ENCODE measurements at regions not wholly inside any gene's neighbourhood (a gene's known extent, or its start where the extent isn't known, plus 50 kb on each side); places are given as distances from the start of the nearest gene placed in this dataset.

DNA sequence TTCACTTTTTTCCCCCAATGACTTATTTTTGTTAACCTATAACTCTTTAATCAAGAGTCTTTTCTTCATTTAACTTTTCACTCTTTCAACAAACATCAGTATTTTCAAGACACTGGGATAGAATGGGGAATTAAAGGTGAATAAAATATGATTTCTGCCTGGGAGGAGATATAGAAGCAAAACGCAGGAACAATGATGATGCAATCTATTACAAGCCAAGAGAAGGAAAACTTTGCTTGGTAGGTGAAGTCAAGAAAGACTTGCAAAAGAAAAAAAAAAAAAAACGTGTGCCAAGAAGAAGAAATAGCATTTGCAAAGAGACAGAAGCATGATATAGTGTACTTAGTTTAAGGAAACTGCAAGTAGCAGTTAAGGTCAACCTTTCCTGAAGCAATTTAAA lies 207.3 kb upstream of the KCNH7 start:
- H2BK120ac ChIP-seq (ENCODE audit: low read depth, low read length) = no peak overlapping the region
- H3K27ac ChIP-seq (replicated peaks; ENCODE audit: low read length) = no peak overlapping the region
- no peaks in the 10 kb centered on the region for H3K4me1 ChIP-seq (ENCODE audit: control insufficient read depth in 2 of 2, insufficient read depth in 1 of 2, low read depth in 1 of 2, low read length in 2 of 2)
- H3K4ac ChIP-seq (ENCODE audit: low read length) = no peak overlapping the region
- H2BK12ac ChIP-seq (ENCODE audit: low read length) = no peak overlapping the region
- no peak overlapping the region for H3K23ac ChIP-seq (ENCODE audit: low read depth, low read length, poor library complexity)
- no peak overlapping the region for H2AFZ ChIP-seq (ENCODE audit: low read length)
- no peak overlapping the region for H2AK5ac ChIP-seq (ENCODE audit: low read depth, low read length)
- no peak for DNase-seq (ENCODE audit: low spot score)
- H3K9ac ChIP-seq (ENCODE audit: low read depth, low read length, poor library complexity) = no peak overlapping the region
- no peak overlapping the region for H3K14ac ChIP-seq (ENCODE audit: low read length)
- H4K8ac ChIP-seq (ENCODE audit: low read depth, low read length) = no peak overlapping the region
- H3K27me3 ChIP-seq (ENCODE audit: control insufficient read depth in 3 of 3, insufficient read depth in 3 of 3, low read depth in 1 of 3, low read length in 3 of 3) = no peaks in the 10 kb centered on the region
- H3K18ac ChIP-seq (ENCODE audit: low read length) = no peak overlapping the region
- no peak overlapping the region for H4K91ac ChIP-seq (ENCODE audit: low read depth, low read length, poor library complexity)
- H2BK15ac ChIP-seq (ENCODE audit: low read length) = no peak overlapping the region
- H3K4me2 ChIP-seq (ENCODE audit: insufficient read depth, low read length, poor library complexity, severe bottlenecking) = no peak overlapping the region
- no peaks in the 10 kb centered on the region for H3K9me3 ChIP-seq (replicated peaks in 1 of 2; ENCODE audit: control insufficient read depth in 2 of 2, insufficient read depth in 1 of 2, low read depth in 1 of 2, low read length in 2 of 2)
- no CpG with 5 or more reads among the region's 2 CpGs for WGBS, 2 donors (ENCODE audit: extremely low coverage in 2 of 2, insufficient read length in 2 of 2, insufficient replicate concordance in 1 of 2)
- no peaks in the 10 kb centered on the region for H3K36me3 ChIP-seq (replicated peaks in 1 of 2; ENCODE audit: control insufficient read depth in 2 of 2, insufficient read depth in 2 of 2, low read length in 2 of 2)
- H3K4me3 ChIP-seq (ENCODE audit: low read length in 2 of 2) = no peak overlapping the region
- H3K79me1 ChIP-seq (ENCODE audit: low read depth, low read length) = no peaks in the 10 kb centered on the region
- no peak overlapping the region for H2BK5ac ChIP-seq (ENCODE audit: low read length)

DNA sequence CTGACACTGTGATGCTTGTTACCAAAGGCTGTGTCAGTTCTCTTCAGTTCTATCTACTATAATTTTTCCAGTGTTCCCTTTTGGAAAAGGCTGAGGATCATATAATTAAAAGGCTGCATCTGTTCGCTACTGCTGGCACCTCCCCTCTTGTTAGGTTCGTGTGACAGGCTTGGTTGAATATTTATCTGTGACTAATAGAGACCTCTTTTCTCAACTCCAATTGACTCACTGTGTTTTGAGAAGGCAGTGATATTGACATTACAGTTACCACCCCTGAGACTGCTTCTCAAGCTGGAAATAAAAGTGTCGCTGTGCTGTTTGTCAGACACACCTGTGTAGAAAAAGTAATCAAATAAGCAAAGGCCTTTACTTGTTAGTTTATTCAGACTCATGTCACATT lies 205.5 kb upstream of the KCNH7 start:
- Histone ChIP-seq H3K36me3 (replicated peaks in 1 of 2; ENCODE audit: control insufficient read depth in 2 of 2, insufficient read depth in 2 of 2, low read length in 2 of 2) (no peaks in the 10 kb centered on the region), H3K27ac (replicated peaks; ENCODE audit: low read length) (no peak overlapping the region), H3K4ac (ENCODE audit: low read length) (no peak overlapping the region), H3K4me2 (ENCODE audit: insufficient read depth, low read length, poor library complexity, severe bottlenecking) (no peak overlapping the region), H3K23ac (ENCODE audit: low read depth, low read length, poor library complexity) (no peak overlapping the region), H2BK120ac (ENCODE audit: low read depth, low read length) (no peak overlapping the region), H4K91ac (ENCODE audit: low read depth, low read length, poor library complexity) (no peak overlapping the region), H2BK5ac (ENCODE audit: low read length) (no peak overlapping the region), H2BK12ac (ENCODE audit: low read length) (no peak overlapping the region), H3K4me1 (ENCODE audit: control insufficient read depth in 2 of 2, insufficient read depth in 1 of 2, low read depth in 1 of 2, low read length in 2 of 2) (no peaks in the 10 kb centered on the region), H3K27me3 (ENCODE audit: control insufficient read depth in 3 of 3, insufficient read depth in 3 of 3, low read depth in 1 of 3, low read length in 3 of 3) (no peaks in the 10 kb centered on the region), H2AK5ac (ENCODE audit: low read depth, low read length) (no peak overlapping the region), H3K4me3 (ENCODE audit: low read length in 2 of 2) (no peak overlapping the region), H3K14ac (ENCODE audit: low read length) (no peak overlapping the region), H3K9me3 (replicated peaks in 1 of 2; ENCODE audit: control insufficient read depth in 2 of 2, insufficient read depth in 1 of 2, low read depth in 1 of 2, low read length in 2 of 2) (no peaks in the 10 kb centered on the region), H3K9ac (ENCODE audit: low read depth, low read length, poor library complexity) (no peak overlapping the region), H2BK15ac (ENCODE audit: low read length) (no peak overlapping the region), H4K8ac (ENCODE audit: low read depth, low read length) (no peak overlapping the region), H3K18ac (ENCODE audit: low read length) (no peak overlapping the region), H2AFZ (ENCODE audit: low read length) (peak overlapping the region; percentile 52), H3K79me1 (ENCODE audit: low read depth, low read length) (no peaks in the 10 kb centered on the region)
- no CpG with 5 or more reads among the region's 3 CpGs for WGBS, 2 donors (ENCODE audit: extremely low coverage in 2 of 2, insufficient read length in 2 of 2, insufficient replicate concordance in 1 of 2)
- DNase-seq (ENCODE audit: low spot score) = no peak

DNA sequence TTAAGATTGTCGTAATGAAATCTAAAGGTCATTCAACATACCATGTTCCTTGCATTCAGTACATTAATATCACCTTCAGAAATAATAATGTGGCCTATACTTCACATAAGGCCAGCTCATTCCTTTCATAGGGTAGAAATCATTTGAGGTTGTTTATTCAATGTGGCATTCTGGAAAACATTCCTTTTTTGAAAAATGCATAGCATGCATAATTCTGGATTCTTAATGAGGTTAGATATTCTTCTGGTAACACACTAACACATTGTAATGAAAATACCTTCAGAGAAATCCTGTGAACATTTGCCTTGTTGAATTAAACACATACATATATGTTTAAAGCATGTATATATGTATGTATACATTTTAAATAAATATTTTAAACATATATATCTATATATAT lies 204.6 kb upstream of the KCNH7 start:
- Histone ChIP-seq H2BK12ac (ENCODE audit: low read length) (no peak overlapping the region), H3K23ac (ENCODE audit: low read depth, low read length, poor library complexity) (no peak overlapping the region), H3K36me3 (replicated peaks in 1 of 2; ENCODE audit: control insufficient read depth in 2 of 2, insufficient read depth in 2 of 2, low read length in 2 of 2) (no peaks in the 10 kb centered on the region), H3K4me3 (ENCODE audit: low read length in 2 of 2) (no peak overlapping the region), H3K9me3 (replicated peaks in 1 of 2; ENCODE audit: control insufficient read depth in 2 of 2, insufficient read depth in 1 of 2, low read depth in 1 of 2, low read length in 2 of 2) (no peaks in the 10 kb centered on the region), H4K8ac (ENCODE audit: low read depth, low read length) (no peak overlapping the region), H4K91ac (ENCODE audit: low read depth, low read length, poor library complexity) (no peak overlapping the region), H2AFZ (ENCODE audit: low read length) (no peak overlapping the region), H3K18ac (ENCODE audit: low read length) (no peak overlapping the region), H3K4me1 (ENCODE audit: control insufficient read depth in 2 of 2, insufficient read depth in 1 of 2, low read depth in 1 of 2, low read length in 2 of 2) (no peaks in the 10 kb centered on the region), H2AK5ac (ENCODE audit: low read depth, low read length) (no peak overlapping the region), H3K4me2 (ENCODE audit: insufficient read depth, low read length, poor library complexity, severe bottlenecking) (no peak overlapping the region), H3K14ac (ENCODE audit: low read length) (no peak overlapping the region), H2BK15ac (ENCODE audit: low read length) (no peak overlapping the region), H3K79me1 (ENCODE audit: low read depth, low read length) (no peaks in the 10 kb centered on the region), H3K27me3 (ENCODE audit: control insufficient read depth in 3 of 3, insufficient read depth in 3 of 3, low read depth in 1 of 3, low read length in 3 of 3) (no peaks in the 10 kb centered on the region), H3K27ac (replicated peaks; ENCODE audit: low read length) (no peak overlapping the region), H2BK120ac (ENCODE audit: low read depth, low read length) (no peak overlapping the region), H3K4ac (ENCODE audit: low read length) (no peak overlapping the region), H3K9ac (ENCODE audit: low read depth, low read length, poor library complexity) (no peak overlapping the region), H2BK5ac (ENCODE audit: low read length) (no peak overlapping the region)
- WGBS, 2 donors (ENCODE audit: extremely low coverage in 2 of 2, insufficient read length in 2 of 2, insufficient replicate concordance in 1 of 2) = no CpG with 5 or more reads among the region's 1 CpG
- DNase-seq (ENCODE audit: low spot score) = no peak

DNA sequence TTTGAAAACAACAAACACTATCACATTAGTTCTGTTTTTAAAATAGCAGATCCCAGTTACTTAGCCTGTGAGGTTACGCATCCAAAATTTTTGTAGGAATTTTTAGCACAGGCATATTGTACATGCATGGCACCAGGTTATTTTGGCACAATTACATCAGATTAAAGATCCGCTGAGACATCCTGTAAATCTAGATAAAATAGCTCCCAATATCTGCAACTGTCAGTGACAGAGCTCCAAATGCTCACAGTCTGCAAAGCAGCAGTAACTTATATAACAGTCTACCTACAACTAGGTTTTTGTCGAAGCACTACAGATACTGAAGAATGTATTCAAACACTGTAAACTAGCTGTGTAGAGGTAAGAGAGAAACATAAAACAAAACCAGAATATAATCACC lies 200.7 kb upstream of the KCNH7 start:
- Histone ChIP-seq H3K79me1 (ENCODE audit: low read depth, low read length) (no peaks in the 10 kb centered on the region), H3K27ac (replicated peaks; ENCODE audit: low read length) (no peak overlapping the region), H2BK12ac (ENCODE audit: low read length) (no peak overlapping the region), H2BK15ac (ENCODE audit: low read length) (no peak overlapping the region), H4K8ac (ENCODE audit: low read depth, low read length) (no peak overlapping the region), H2BK120ac (ENCODE audit: low read depth, low read length) (no peak overlapping the region), H3K4me3 (ENCODE audit: low read length in 2 of 2) (no peak overlapping the region), H3K4me1 (ENCODE audit: control insufficient read depth in 2 of 2, insufficient read depth in 1 of 2, low read depth in 1 of 2, low read length in 2 of 2) (no peaks in the 10 kb centered on the region), H4K91ac (ENCODE audit: low read depth, low read length, poor library complexity) (no peak overlapping the region), H3K27me3 (ENCODE audit: control insufficient read depth in 3 of 3, insufficient read depth in 3 of 3, low read depth in 1 of 3, low read length in 3 of 3) (no peaks in the 10 kb centered on the region), H3K18ac (ENCODE audit: low read length) (no peak overlapping the region), H3K4ac (ENCODE audit: low read length) (no peak overlapping the region), H2AFZ (ENCODE audit: low read length) (no peak overlapping the region), H3K23ac (ENCODE audit: low read depth, low read length, poor library complexity) (no peak overlapping the region), H3K9ac (ENCODE audit: low read depth, low read length, poor library complexity) (no peak overlapping the region), H3K4me2 (ENCODE audit: insufficient read depth, low read length, poor library complexity, severe bottlenecking) (no peak overlapping the region), H2AK5ac (ENCODE audit: low read depth, low read length) (no peak overlapping the region), H3K36me3 (replicated peaks in 1 of 2; ENCODE audit: control insufficient read depth in 2 of 2, insufficient read depth in 2 of 2, low read length in 2 of 2) (no peaks in the 10 kb centered on the region), H3K14ac (ENCODE audit: low read length) (no peak overlapping the region), H3K9me3 (replicated peaks in 1 of 2; ENCODE audit: control insufficient read depth in 2 of 2, insufficient read depth in 1 of 2, low read depth in 1 of 2, low read length in 2 of 2) (no peaks in the 10 kb centered on the region), H2BK5ac (ENCODE audit: low read length) (no peak overlapping the region)
- DNase-seq (ENCODE audit: low spot score) = no peak
- WGBS, 2 donors (ENCODE audit: extremely low coverage in 2 of 2, insufficient read length in 2 of 2, insufficient replicate concordance in 1 of 2) = no CpG with 5 or more reads among the region's 3 CpGs
